ENCODE measurements at regions not wholly inside any gene's neighbourhood (a gene's known extent, or its start where the extent isn't known, plus 50 kb on each side); places are given as distances from the start of the nearest gene placed in this dataset.

- DNase-seq = no peak
Observed at GRCh38 chr3:64985072-64985471, 297.3 kb upstream of the ADAMTS9 start.

- DNase-seq = no peak
Observed at GRCh38 chr3:64983583-64984359, 296.0 kb upstream of the ADAMTS9 start.

GRCh38 chr3:64977308-64978100, 289.7 kb upstream of the ADAMTS9 start:
- DNase-seq = no peak

GRCh38 chr3:64976456-64976855, 288.7 kb upstream of the ADAMTS9 start:
- DNase-seq = no peak

- DNase-seq = no peak
Observed at GRCh38 chr3:64975147-64975546, 287.3 kb upstream of the ADAMTS9 start.

- no peak for DNase-seq
Observed at GRCh38 chr3:64974401-64974800, 286.6 kb upstream of the ADAMTS9 start.

GRCh38 chr3:64972793-64973192, 285.0 kb upstream of the ADAMTS9 start:
- DNase-seq = no peak

- DNase-seq = no peak
Observed at GRCh38 chr3:64971602-64972001, 283.8 kb upstream of the ADAMTS9 start.

GRCh38 chr3:64970634-64971033, 282.8 kb upstream of the ADAMTS9 start:
- no peak for DNase-seq

GRCh38 chr3:64961301-64961700, 273.5 kb upstream of the ADAMTS9 start:
- DNase-seq = no peak

- no peak for DNase-seq
Observed at GRCh38 chr3:64958199-64958843, 270.5 kb upstream of the ADAMTS9 start.

GRCh38 chr3:64957408-64958198, 269.8 kb upstream of the ADAMTS9 start:
- no peak for DNase-seq

- no peak for DNase-seq
Observed at GRCh38 chr3:64956711-64957325, 269.0 kb upstream of the ADAMTS9 start.

- DNase-seq = no peak
Observed at GRCh38 chr3:64954995-64955636, 267.3 kb upstream of the ADAMTS9 start.

- DNase-seq = no peak
Observed at GRCh38 chr3:64945171-64945729, 257.4 kb upstream of the ADAMTS9 start.

- no peak for DNase-seq
Observed at GRCh38 chr3:64943866-64944265, 256.1 kb upstream of the ADAMTS9 start.

- DNase-seq = no peak
Observed at GRCh38 chr3:64940596-64941348, 253.0 kb upstream of the ADAMTS9 start.

GRCh38 chr3:64939747-64940450, 252.1 kb upstream of the ADAMTS9 start:
- DNase-seq = no peak

GRCh38 chr3:64939309-64939708, 251.5 kb upstream of the ADAMTS9 start:
- no peak for DNase-seq

- no peak for DNase-seq
Observed at GRCh38 chr3:64936556-64936955, 248.8 kb upstream of the ADAMTS9 start.
